Astrocyte of the cerebellum (primary cell): ENCODE measurements at regions not wholly inside any gene's neighbourhood (a gene's known extent, or its start where the extent isn't known, plus 50 kb on each side); places are given as distances from the start of the nearest gene placed in this dataset.
A peak's percentile ranks its signal among the peaks of the same experiment; 100 is the strongest.

Experiments used
- DNase-seq: peaks from one replicate; pipeline ENCODE4 v3.0.0-alpha.2; 2011; ENCODE audit warnings: low read depth
- H3K4me3 ChIP-seq: 2 replicates; pipeline ENCODE4 v1.5.1; 2011; ENCODE audit warnings: mild to moderate bottlenecking, low read depth, low read length, moderate library complexity
- CTCF ChIP-seq: IDR thresholded peaks from 2 replicates; pipeline ENCODE4 v1.5.1; 2012; ENCODE audit warnings: low read length, low read depth, moderate library complexity, mild to moderate bottlenecking; ENCODE audit errors: missing control alignments
- in situ Hi-C: cut with HindIII; loops from 2 replicates; pipeline ENCODE4 v1.10.0; 2017; ENCODE audit warnings: low sequenced_read_pairs

DNA sequence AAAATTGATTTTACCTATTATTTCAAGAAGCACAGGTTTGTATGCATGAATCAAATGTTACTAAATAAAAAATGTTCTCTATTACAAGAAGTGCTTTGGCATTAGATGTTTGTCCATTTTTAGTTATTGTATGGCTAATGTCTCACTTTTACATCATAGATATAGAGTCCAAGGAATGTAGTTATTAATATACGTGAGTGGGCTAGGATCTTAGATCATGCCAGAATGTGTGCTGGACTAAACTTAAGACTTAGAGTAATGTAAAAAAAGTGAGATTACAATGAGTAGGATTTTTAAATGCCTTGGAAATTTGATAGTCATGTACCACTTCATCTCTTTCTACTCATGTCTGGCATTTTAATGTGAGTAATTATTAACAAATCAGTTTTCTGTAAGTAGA is 196.6 kb downstream of the ARL4A start:
- in situ Hi-C loops: loop anchor here (5.0 kb wide), 1 partner anchor 52 kb away; no protein-coding TSS in a partner anchor
- DNase-seq: no peak
- no peak for TF ChIP-seq CTCF
- H3K4me3 ChIP-seq: no peak overlapping the region

GRCh38 chr7:12884856-12885440 is 197.5 kb downstream of the ARL4A start:
- no peak overlapping the region for H3K4me3 ChIP-seq
- DNase-seq: no peak
- in situ Hi-C loops: loop anchor here (5.0 kb wide), 1 partner anchor 53 kb away; no protein-coding TSS in a partner anchor
- no peak for TF ChIP-seq CTCF

- no peak for TF ChIP-seq CTCF
- in situ Hi-C loops: no loop called here
- DNase-seq: peak; percentile 61
- H3K4me3 ChIP-seq: no peak overlapping the region
Measured at GRCh38 chr7:12888717-12889116, 201.3 kb downstream of the ARL4A start.

GRCh38 chr7:12889391-12889790 is 202.0 kb downstream of the ARL4A start:
- H3K4me3 ChIP-seq: no peak overlapping the region
- no peak for DNase-seq
- in situ Hi-C loops: no loop called here
- no peak for TF ChIP-seq CTCF

- no peak for TF ChIP-seq CTCF
Measured at GRCh38 chr7:12890586-12890985, 203.2 kb downstream of the ARL4A start.

GRCh38 chr7:12893292-12893691 is 205.9 kb downstream of the ARL4A start:
- no peak for TF ChIP-seq CTCF
- DNase-seq: no peak
- H3K4me3 ChIP-seq: no peak overlapping the region
- in situ Hi-C loops: no loop called here

More at GRCh38 chr7:12890586-12890985, 203.2 kb downstream of the ARL4A start:
- in situ Hi-C loops: no loop called here
- H3K4me3 ChIP-seq: no peak overlapping the region
- no peak for DNase-seq

GRCh38 chr7:12895296-12895695 is 207.9 kb downstream of the ARL4A start:
- in situ Hi-C loops: no loop called here
- TF ChIP-seq CTCF: no peak
- no peak for DNase-seq
- H3K4me3 ChIP-seq: no peak overlapping the region
